Right atrium auricular region (tissue), 2 donors: ENCODE measurements at regions not wholly inside any gene's neighbourhood (a gene's known extent, or its start where the extent isn't known, plus 50 kb on each side); places are given as distances from the start of the nearest gene placed in this dataset.

Source experiments
- DNase-seq: peaks from one replicate; pipeline ENCODE4 v3.0.0-alpha.2; 2019; ENCODE audit warnings: low spot score
- H3K27ac ChIP-seq, 2 donors: fragments of 200-600 bp; sonication (generic); 1 replicate in 1 of 2; 2 replicates in 1 of 2; pipeline ENCODE4 v1.5.1; 2016 to 2019
- H3K27me3 ChIP-seq, 2 donors: fragments of 200-600 bp; sonication (generic); one replicate each; pipeline versions ENCODE4 v1.5.1 to v1.6.0; 2017 to 2019
- H3K36me3 ChIP-seq: fragments of 200-600 bp; sonication (generic); one replicate; pipeline ENCODE4 v1.5.1; 2016
- H3K4me1 ChIP-seq, 2 donors: fragments of 200-600 bp; sonication (generic); one replicate each; pipeline versions ENCODE4 v1.5.1 to v1.6.0; 2017 to 2019
- H3K4me3 ChIP-seq, 2 donors: fragments of 200-600 bp; sonication (generic); 1 replicate in 1 of 2; 2 replicates in 1 of 2; pipeline ENCODE4 v1.5.1; 2017 to 2019; ENCODE audit warnings: mild to moderate bottlenecking in 1 of 2, moderate library complexity in 1 of 2
- H3K9me3 ChIP-seq, 2 donors: fragments of 200-600 bp; sonication (generic); one replicate each; pipeline ENCODE4 v1.5.1; 2019
- TF ChIP-seq, protein P1 (sequence below), 2 donors: fragments of 200-600 bp; sonication (generic); IDR thresholded peaks; one replicate each; pipeline ENCODE4 v1.5.1; 2019; ENCODE audit warnings: antibody characterized with exemption in 2 of 2

DNA sequence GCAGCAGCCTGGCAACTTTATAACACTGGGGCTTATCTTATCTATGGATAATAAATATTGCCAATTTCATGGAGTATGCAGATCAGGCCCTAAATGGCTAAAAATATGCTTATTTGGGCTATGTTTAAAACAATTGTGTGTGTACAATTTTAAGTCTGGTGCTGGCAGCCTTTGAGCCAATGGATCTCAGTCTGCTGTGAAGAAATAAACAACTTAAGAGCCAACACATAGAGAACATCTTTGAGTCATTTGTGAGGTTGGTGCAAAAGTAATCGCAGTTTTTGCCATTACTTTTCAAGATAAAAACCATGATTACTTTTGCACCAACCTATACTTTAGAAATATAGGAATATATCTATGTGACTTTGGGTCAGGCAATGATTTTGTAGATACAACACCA lies 129.1 kb upstream of the CARMIL1 start:
- no peak for DNase-seq
- H3K9me3 ChIP-seq, result peaks cover 0 to 7% of the 10 kb centered on the region in 2 donors
- TF ChIP-seq, protein P1, sequence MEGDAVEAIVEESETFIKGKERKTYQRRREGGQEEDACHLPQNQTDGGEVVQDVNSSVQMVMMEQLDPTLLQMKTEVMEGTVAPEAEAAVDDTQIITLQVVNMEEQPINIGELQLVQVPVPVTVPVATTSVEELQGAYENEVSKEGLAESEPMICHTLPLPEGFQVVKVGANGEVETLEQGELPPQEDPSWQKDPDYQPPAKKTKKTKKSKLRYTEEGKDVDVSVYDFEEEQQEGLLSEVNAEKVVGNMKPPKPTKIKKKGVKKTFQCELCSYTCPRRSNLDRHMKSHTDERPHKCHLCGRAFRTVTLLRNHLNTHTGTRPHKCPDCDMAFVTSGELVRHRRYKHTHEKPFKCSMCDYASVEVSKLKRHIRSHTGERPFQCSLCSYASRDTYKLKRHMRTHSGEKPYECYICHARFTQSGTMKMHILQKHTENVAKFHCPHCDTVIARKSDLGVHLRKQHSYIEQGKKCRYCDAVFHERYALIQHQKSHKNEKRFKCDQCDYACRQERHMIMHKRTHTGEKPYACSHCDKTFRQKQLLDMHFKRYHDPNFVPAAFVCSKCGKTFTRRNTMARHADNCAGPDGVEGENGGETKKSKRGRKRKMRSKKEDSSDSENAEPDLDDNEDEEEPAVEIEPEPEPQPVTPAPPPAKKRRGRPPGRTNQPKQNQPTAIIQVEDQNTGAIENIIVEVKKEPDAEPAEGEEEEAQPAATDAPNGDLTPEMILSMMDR (IDR thresholded peaks at IDR 0.05), result no peak
- H3K27ac ChIP-seq, result no peak overlapping the region
- H3K4me1 ChIP-seq, result no peaks in the 10 kb centered on the region
- no peaks in the 10 kb centered on the region for H3K27me3 ChIP-seq
- no peaks in the 10 kb centered on the region for H3K36me3 ChIP-seq
- no peak overlapping the region for H3K4me3 ChIP-seq

DNA sequence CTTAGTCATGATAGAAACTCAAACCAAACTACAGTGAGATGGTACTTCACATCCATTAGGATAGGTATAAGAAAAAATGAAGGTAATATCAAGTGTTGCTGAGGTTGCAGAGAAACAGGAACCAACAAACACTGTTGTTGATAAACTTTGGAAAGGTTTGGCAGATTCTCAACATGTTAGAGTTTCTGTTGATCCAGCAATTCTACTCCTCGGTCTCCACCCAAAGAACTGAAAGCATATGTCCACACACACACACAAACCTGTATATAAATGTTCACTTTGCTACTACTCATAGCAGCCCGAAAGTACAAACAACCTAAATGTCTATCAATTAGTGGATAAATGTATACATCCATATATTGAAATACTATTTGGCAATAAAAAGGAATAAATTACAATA lies 128.3 kb upstream of the CARMIL1 start:
- TF ChIP-seq, protein P1 (IDR thresholded peaks at IDR 0.05), result no peak
- no peak overlapping the region for H3K27ac ChIP-seq
- DNase-seq, result no peak
- no peak overlapping the region for H3K4me3 ChIP-seq
- H3K4me1 ChIP-seq, result no peaks in the 10 kb centered on the region
- peaks cover 0 to 7% of the 10 kb centered on the region in 2 donors for H3K9me3 ChIP-seq
- no peaks in the 10 kb centered on the region for H3K27me3 ChIP-seq
- no peaks in the 10 kb centered on the region for H3K36me3 ChIP-seq

DNA sequence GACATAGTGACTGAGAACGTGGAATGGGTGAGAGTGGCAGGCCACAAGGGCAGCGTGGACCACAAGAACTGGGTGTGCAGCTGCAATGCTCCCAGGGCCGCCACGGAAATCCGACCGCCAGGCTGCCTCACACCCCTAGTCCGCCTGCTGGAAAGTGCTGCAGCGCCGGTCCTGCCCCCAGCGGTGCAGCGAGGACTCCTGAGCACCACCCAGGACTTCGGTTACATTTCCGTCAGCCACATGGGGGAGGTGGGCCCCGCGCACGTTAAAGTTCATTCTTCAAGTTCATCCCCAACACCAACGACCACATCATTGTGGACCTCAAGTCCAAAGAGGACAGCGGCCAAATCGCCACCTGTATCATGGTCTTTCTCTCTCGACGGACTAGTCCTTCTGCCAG lies 126.1 kb upstream of the CARMIL1 start:
- Histone ChIP-seq H3K27ac (no peak overlapping the region), H3K9me3 (peaks cover 0 to 19% of the 10 kb centered on the region in 2 donors), H3K4me3 (no peak overlapping the region), H3K27me3 (no peaks in the 10 kb centered on the region), H3K36me3 (no peaks in the 10 kb centered on the region), H3K4me1 (no peaks in the 10 kb centered on the region)
- TF ChIP-seq, protein P1 (IDR thresholded peaks at IDR 0.05), result no peak
- DNase-seq, result no peak

DNA sequence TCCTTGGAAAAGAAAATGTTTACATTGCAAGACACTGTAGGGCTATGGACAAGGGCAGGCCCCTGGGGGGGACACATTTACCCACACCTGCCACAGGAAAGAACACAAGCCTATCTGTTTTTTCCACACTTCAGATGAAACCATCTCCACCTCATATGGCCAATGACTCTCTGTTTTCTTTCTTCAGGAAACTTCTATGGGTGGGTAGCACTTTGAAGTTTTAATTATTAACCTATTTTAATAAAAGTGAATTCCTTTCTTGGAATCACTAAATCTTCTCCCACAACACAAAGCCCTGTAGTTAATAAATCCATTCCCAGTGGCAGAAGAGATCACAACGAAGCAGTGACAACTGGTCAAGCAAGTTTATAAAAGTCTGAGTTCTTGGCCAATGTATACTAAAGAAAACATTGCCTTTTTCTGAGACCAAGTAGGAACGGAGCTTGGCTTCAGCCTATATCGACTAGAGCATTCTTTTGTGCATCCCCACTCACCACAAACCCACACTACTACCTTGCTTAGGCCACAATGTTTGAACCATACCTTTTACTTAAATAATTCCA lies 125.1 kb upstream of the CARMIL1 start:
- no peaks in the 10 kb centered on the region for H3K36me3 ChIP-seq
- no peak overlapping the region for H3K27ac ChIP-seq
- DNase-seq, result no peak
- no peak overlapping the region for H3K4me3 ChIP-seq
- H3K4me1 ChIP-seq, result no peaks in the 10 kb centered on the region
- TF ChIP-seq, protein P1 (IDR thresholded peaks at IDR 0.05), result no peak
- H3K9me3 ChIP-seq, result peaks cover 0 to 26% of the 10 kb centered on the region in 2 donors
- no peaks in the 10 kb centered on the region for H3K27me3 ChIP-seq

DNA sequence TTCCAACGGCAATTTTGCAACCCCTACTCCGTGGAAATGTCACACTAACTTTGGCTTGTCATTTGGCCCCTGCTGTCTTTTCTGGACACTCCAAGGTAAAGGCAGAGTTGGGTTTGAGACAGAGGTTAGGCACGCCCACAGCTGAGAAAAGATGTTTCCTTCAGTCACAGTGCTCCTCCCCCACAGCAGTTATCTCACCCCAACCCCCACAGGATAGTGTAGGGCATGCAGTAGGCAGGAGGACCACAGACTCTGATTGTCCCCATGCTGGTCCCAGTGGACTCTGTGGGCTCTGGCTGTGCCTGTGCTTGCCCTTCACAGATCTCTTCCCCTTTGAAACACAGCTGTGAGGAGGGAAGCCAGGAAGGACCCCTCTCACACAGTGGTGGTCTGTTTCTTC lies 124.0 kb upstream of the CARMIL1 start:
- peaks cover 0 to 24% of the 10 kb centered on the region in 2 donors for H3K9me3 ChIP-seq
- no peaks in the 10 kb centered on the region for H3K4me1 ChIP-seq
- H3K36me3 ChIP-seq, result no peaks in the 10 kb centered on the region
- H3K27ac ChIP-seq, result no peak overlapping the region
- H3K4me3 ChIP-seq, result no peak overlapping the region
- H3K27me3 ChIP-seq, result no peaks in the 10 kb centered on the region
- TF ChIP-seq, protein P1 (IDR thresholded peaks at IDR 0.05), result no peak
- DNase-seq, result no peak

DNA sequence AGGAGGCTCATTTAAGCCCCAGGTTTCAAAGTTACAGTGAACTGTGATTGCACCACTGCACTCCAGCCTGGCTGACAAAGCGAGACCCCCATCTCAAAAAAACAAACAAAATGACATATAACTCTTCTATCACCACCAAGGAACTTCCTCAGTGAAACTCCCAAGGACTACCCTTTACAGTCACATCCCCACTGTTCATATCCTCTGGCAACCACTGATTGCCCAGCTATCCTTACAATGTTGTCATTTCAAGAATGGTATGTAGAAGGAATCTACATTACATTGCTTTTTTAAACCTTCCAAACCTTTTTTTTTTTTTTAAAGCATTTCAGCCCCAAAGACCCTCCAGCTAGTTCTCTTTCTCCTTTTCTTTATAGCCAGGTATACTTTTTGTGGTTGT lies 123.1 kb upstream of the CARMIL1 start:
- Histone ChIP-seq H3K36me3 (no peaks in the 10 kb centered on the region), H3K27ac (no peak overlapping the region), H3K4me1 (no peaks in the 10 kb centered on the region), H3K9me3 (peaks cover 0 to 26% of the 10 kb centered on the region in 2 donors), H3K27me3 (no peaks in the 10 kb centered on the region), H3K4me3 (no peak overlapping the region)
- no peak for DNase-seq
- TF ChIP-seq, protein P1 (IDR thresholded peaks at IDR 0.05), result no peak
